OCI-LY7 (cell line): ENCODE measurements at regions not wholly inside any gene's neighbourhood (a gene's known extent, or its start where the extent isn't known, plus 50 kb on each side); places are given as distances from the start of the nearest gene placed in this dataset.

Experiments
- BruUV-seq: library from RNA; stranded (reverse); fragments of 400-500 nt; replicated peaks from 2 replicates; lab custom pipeline; 2021; lab: Mats Ljungman, UMichigan
- CTCF ChIA-PET: fragments of 300-600 bp; sonication (Branson Sonifier 250); formaldehyde crosslinking; loops from one replicate; lab custom pipeline; 2022; ENCODE audit warnings: antibody characterized with exemption; ENCODE audit not compliant: unreplicated experiment; lab: Charles Lee
- POLR2A ChIA-PET: fragments of 300-600 bp; sonication (Branson Sonifier 250); formaldehyde crosslinking; loops from one replicate; lab custom pipeline; 2022; ENCODE audit warnings: antibody characterized with exemption; lab: Charles Lee
- DNase-seq: peaks from one replicate; pipeline ENCODE4 v3.0.0-alpha.2; 2015; ENCODE audit warnings: low spot score
- H2AFZ ChIP-seq: fragments of 200-600 bp; sonication (generic), shearing (Covaris generic); 2 replicates; pipeline ENCODE4 v1.6.1; 2014; ENCODE audit warnings: mild to moderate bottlenecking, antibody characterized with exemption, low read length, moderate library complexity
- H3K27ac ChIP-seq: fragments of 200-600 bp; sonication (generic); 2 replicates; pipeline ENCODE4 v1.5.1; 2014; ENCODE audit warnings: mixed run types, low read depth, mild to moderate bottlenecking, moderate library complexity, low read length, inconsistent platforms; ENCODE audit not compliant: poor library complexity, severe bottlenecking
- H3K36me3 ChIP-seq: fragments of 200-600 bp; sonication (generic); 2 replicates; pipeline ENCODE4 v1.6.1; 2014; ENCODE audit warnings: mild to moderate bottlenecking, antibody characterized with exemption, low read length, moderate library complexity, mixed read lengths; ENCODE audit not compliant: insufficient read depth
- H3K4me1 ChIP-seq: fragments of 200-600 bp; sonication (generic); 2 replicates; pipeline ENCODE4 v1.5.1; 2014; ENCODE audit warnings: mild to moderate bottlenecking, low read length; ENCODE audit not compliant: insufficient read depth, poor library complexity, severe bottlenecking
- H3K4me2 ChIP-seq: fragments of 200-600 bp; sonication (generic); 2 replicates; pipeline ENCODE4 v1.6.1; 2014; ENCODE audit warnings: mild to moderate bottlenecking, low read length
- H3K4me3 ChIP-seq: fragments of 200-600 bp; sonication (generic); 2 replicates; pipeline ENCODE4 v1.5.1; 2014; ENCODE audit warnings: mild to moderate bottlenecking, low read depth, low read length; ENCODE audit not compliant: poor library complexity, severe bottlenecking
- H3K79me2 ChIP-seq: fragments of 200-600 bp; sonication (generic); 2 replicates; pipeline ENCODE4 v1.6.1; 2016; ENCODE audit warnings: low read depth, mild to moderate bottlenecking, low read length, moderate library complexity, mixed read lengths; ENCODE audit not compliant: insufficient read depth
- H3K9me2 ChIP-seq: fragments of 200-600 bp; sonication (generic); 2 replicates; pipeline ENCODE4 v1.6.1; 2016; ENCODE audit warnings: mild to moderate bottlenecking, low read length, mixed read lengths; ENCODE audit not compliant: insufficient read depth
- H3K9me3 ChIP-seq: fragments of 200-600 bp; sonication (generic); 2 replicates; pipeline ENCODE4 v1.6.1; 2014; ENCODE audit warnings: mild to moderate bottlenecking, mixed run types, low read length, mixed read lengths
- H4K20me1 ChIP-seq: fragments of 200-600 bp; sonication (generic); 2 replicates; pipeline ENCODE4 v1.6.1; 2014; ENCODE audit warnings: mild to moderate bottlenecking, antibody characterized with exemption, low read length, moderate library complexity, mixed read lengths; ENCODE audit not compliant: insufficient read depth
- CTCF ChIP-seq: fragments of 200-600 bp; sonication (generic); conservative IDR thresholded peaks from 2 replicates; pipeline ENCODE4 v1.5.1; 2014; ENCODE audit warnings: mild to moderate bottlenecking, antibody characterized with exemption, low read length, moderate library complexity, mixed read lengths
- EZH2phosphoT487 ChIP-seq: fragments of 200-600 bp; sonication (generic); IDR thresholded peaks from 2 replicates; pipeline ENCODE4 v1.6.1; 2018; ENCODE audit warnings: low read depth, borderline replicate concordance, mild to moderate bottlenecking, mixed run types, antibody characterized with exemption, low read length, moderate library complexity, mixed read lengths
- intact Hi-C: fragments of 100-400 bp; cut with micrococcal nuclease; formaldehyde crosslinking; loops from one replicate; pipeline ENCODE4 v1.10.0; 2022; ENCODE audit not compliant: unreplicated experiment

GRCh38 chr20:22288156-22288555, 296.2 kb downstream of the FOXA2 start:
- intact Hi-C loops = no loop called here
- Histone ChIP-seq H3K9me3 (no peaks in the 10 kb centered on the region), H2AFZ (no peak overlapping the region), H4K20me1 (no peaks in the 10 kb centered on the region), H3K27ac (no peak overlapping the region), H3K4me3 (no peak overlapping the region), H3K36me3 (no peaks in the 10 kb centered on the region), H3K4me2 (no peak overlapping the region), H3K79me2 (no peaks in the 10 kb centered on the region), H3K4me1 (no peaks in the 10 kb centered on the region), H3K9me2 (no peaks in the 10 kb centered on the region)
- ChIA-PET POLR2A (no interaction called here), CTCF (no interaction called here)
- no peak for DNase-seq
- TF ChIP-seq EZH2phosphoT487 (no peak), CTCF (no peak)
- BruUV-seq = no TSS peak

- intact Hi-C loops = no loop called here
- Histone ChIP-seq H3K27ac (no peak overlapping the region), H2AFZ (no peak overlapping the region), H3K4me1 (no peaks in the 10 kb centered on the region), H4K20me1 (no peaks in the 10 kb centered on the region), H3K4me3 (no peak overlapping the region), H3K79me2 (no peaks in the 10 kb centered on the region), H3K4me2 (no peak overlapping the region), H3K9me3 (no peaks in the 10 kb centered on the region), H3K36me3 (no peaks in the 10 kb centered on the region), H3K9me2 (no peaks in the 10 kb centered on the region)
- no TSS peak for BruUV-seq
- DNase-seq = no peak
- TF ChIP-seq EZH2phosphoT487 (no peak), CTCF (no peak)
- POLR2A ChIA-PET = no interaction called here
- CTCF ChIA-PET = no interaction called here
Measured at GRCh38 chr20:22285555-22285954, 298.8 kb downstream of the FOXA2 start.

GRCh38 chr20:22282696-22283095, 301.7 kb downstream of the FOXA2 start:
- Histone ChIP-seq H2AFZ (no peak overlapping the region), H4K20me1 (no peaks in the 10 kb centered on the region), H3K4me3 (no peak overlapping the region), H3K79me2 (no peaks in the 10 kb centered on the region), H3K36me3 (no peaks in the 10 kb centered on the region), H3K9me3 (no peaks in the 10 kb centered on the region), H3K4me2 (no peak overlapping the region), H3K27ac (no peak overlapping the region), H3K4me1 (no peaks in the 10 kb centered on the region), H3K9me2 (no peaks in the 10 kb centered on the region)
- no peak for DNase-seq
- no TSS peak for BruUV-seq
- POLR2A ChIA-PET = no interaction called here
- TF ChIP-seq CTCF (no peak), EZH2phosphoT487 (no peak)
- CTCF ChIA-PET = no interaction called here
- intact Hi-C loops = no loop called here
